ENCODE measurements at regions not wholly inside any gene's neighbourhood (a gene's known extent, or its start where the extent isn't known, plus 50 kb on each side); places are given as distances from the start of the nearest gene placed in this dataset.

DNA sequence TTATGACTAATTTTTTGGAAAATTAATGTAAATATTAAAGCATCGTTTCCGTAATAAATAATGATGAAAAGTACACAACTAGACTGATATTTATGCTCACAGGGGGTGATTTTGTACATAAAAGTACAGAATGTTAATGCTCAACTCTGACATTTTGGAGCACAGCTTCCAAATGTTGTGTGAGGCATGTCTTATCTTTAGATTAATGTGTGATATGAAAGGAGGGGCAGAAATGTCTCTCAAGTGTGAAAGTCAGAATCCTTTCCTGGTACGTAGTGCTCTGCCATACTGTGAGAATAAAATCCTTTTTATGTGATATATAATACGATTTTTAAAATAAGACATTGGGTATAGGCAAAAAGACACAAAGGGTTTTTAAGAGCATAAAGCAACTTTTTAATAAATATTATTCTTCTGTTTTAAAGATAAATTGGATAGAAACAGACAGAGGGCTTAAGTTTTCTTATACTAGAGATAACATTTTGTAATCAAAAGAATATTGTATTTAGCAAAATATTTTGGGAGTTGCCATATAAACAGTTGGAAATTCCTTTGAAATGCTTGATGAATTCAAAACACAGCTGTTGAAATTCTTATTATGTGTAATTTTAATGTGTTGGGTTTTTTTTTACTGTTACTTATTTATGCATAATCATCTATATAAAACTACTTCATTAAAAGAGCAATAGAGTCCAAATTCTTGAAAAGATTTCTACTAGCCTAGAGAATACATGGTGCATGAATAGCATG is 389.7 kb downstream of the RAP2B start:
- no peak for TF ChIP-seq SMARCA5 (IDR thresholded peaks at IDR 0.05)
- TF ChIP-seq CBX5 (IDR thresholded peaks at IDR 0.05; ENCODE audit: low read depth): no peak
- TF ChIP-seq MXI1 (IDR thresholded peaks at IDR 0.05; ENCODE audit: low read depth, low read length): no peak
- no peak for TF ChIP-seq JUND (IDR thresholded peaks at IDR 0.05; ENCODE audit: low read depth, low read length)
- TF ChIP-seq ZNF384 (IDR thresholded peaks at IDR 0.05; ENCODE audit: borderline replicate concordance, low read depth, low read length): no peak

Measured in GM12878 (cell line).